ENCODE measurements at regions not wholly inside any gene's neighbourhood (a gene's known extent, or its start where the extent isn't known, plus 50 kb on each side); places are given as distances from the start of the nearest gene placed in this dataset.

DNA sequence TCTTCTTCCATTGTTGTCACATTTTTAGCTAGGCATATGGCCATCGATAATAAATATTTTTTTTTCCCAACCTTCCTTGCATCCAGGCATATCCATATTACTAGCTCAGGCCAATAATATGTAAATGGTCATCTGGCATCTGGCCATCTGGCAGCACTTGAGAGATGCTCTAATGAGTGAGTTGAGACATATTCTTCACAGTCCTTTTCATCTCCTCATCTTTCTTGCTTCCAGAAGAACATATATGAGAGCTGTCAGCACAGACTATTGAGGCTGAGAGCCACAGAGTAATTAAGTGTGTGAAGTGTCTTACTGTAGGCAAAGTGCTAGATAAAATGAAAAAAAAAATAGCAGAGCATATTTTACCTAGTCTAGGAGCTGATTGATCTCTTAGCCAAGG lies 628.4 kb upstream of the TMPRSS15 start:
- no TSS peak for BruUV-seq (replicated peaks)
- Histone ChIP-seq H3K4me1 (ENCODE audit: control insufficient read depth, insufficient read depth, low read length) (no peaks in the 10 kb centered on the region), H3K27me3 (ENCODE audit: control insufficient read depth, insufficient read depth, low read length) (no peaks in the 10 kb centered on the region), H3K36me3 (ENCODE audit: control insufficient read depth, insufficient read depth, low read length) (no peaks in the 10 kb centered on the region), H3K27ac (ENCODE audit: low read length) (no peak overlapping the region), H3K9me3 (ENCODE audit: control insufficient read depth, insufficient read depth, low read depth, low read length) (no peaks in the 10 kb centered on the region), H3K4me3 (ENCODE audit: low read depth in 2 of 2, low read length in 2 of 2) (no peak overlapping the region)
- intact Hi-C loops (cut with micrococcal nuclease; ENCODE audit: unreplicated experiment): no loop called here
- in situ Hi-C loops (cut with HindIII; ENCODE audit: low pct_unique_long_range_greater_than_20kb, low sequenced_read_pairs): no loop called here
- TF ChIP-seq, protein P1, sequence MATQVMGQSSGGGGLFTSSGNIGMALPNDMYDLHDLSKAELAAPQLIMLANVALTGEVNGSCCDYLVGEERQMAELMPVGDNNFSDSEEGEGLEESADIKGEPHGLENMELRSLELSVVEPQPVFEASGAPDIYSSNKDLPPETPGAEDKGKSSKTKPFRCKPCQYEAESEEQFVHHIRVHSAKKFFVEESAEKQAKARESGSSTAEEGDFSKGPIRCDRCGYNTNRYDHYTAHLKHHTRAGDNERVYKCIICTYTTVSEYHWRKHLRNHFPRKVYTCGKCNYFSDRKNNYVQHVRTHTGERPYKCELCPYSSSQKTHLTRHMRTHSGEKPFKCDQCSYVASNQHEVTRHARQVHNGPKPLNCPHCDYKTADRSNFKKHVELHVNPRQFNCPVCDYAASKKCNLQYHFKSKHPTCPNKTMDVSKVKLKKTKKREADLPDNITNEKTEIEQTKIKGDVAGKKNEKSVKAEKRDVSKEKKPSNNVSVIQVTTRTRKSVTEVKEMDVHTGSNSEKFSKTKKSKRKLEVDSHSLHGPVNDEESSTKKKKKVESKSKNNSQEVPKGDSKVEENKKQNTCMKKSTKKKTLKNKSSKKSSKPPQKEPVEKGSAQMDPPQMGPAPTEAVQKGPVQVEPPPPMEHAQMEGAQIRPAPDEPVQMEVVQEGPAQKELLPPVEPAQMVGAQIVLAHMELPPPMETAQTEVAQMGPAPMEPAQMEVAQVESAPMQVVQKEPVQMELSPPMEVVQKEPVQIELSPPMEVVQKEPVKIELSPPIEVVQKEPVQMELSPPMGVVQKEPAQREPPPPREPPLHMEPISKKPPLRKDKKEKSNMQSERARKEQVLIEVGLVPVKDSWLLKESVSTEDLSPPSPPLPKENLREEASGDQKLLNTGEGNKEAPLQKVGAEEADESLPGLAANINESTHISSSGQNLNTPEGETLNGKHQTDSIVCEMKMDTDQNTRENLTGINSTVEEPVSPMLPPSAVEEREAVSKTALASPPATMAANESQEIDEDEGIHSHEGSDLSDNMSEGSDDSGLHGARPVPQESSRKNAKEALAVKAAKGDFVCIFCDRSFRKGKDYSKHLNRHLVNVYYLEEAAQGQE (IDR thresholded peaks at IDR 0.05; ENCODE audit: insufficient read depth in 1 of 2, low read depth in 2 of 2, low read length in 1 of 2): no peak
- TF ChIP-seq POLR2AphosphoS5 (IDR thresholded peaks at IDR 0.05; ENCODE audit: low read depth, low read length): no peak
- TF ChIP-seq TCF7L2 (IDR thresholded peaks at IDR 0.05; ENCODE audit: low read depth, low read length): no peak
- TF ChIP-seq, protein P2, sequence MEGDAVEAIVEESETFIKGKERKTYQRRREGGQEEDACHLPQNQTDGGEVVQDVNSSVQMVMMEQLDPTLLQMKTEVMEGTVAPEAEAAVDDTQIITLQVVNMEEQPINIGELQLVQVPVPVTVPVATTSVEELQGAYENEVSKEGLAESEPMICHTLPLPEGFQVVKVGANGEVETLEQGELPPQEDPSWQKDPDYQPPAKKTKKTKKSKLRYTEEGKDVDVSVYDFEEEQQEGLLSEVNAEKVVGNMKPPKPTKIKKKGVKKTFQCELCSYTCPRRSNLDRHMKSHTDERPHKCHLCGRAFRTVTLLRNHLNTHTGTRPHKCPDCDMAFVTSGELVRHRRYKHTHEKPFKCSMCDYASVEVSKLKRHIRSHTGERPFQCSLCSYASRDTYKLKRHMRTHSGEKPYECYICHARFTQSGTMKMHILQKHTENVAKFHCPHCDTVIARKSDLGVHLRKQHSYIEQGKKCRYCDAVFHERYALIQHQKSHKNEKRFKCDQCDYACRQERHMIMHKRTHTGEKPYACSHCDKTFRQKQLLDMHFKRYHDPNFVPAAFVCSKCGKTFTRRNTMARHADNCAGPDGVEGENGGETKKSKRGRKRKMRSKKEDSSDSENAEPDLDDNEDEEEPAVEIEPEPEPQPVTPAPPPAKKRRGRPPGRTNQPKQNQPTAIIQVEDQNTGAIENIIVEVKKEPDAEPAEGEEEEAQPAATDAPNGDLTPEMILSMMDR (IDR thresholded peaks at IDR 0.05): no peak
- TF ChIP-seq SIN3A (IDR thresholded peaks at IDR 0.05; ENCODE audit: borderline replicate concordance, insufficient read depth, low read depth, low read length): no peak
- CTCF ChIA-PET: no interaction called here
- POLR2A ChIA-PET: no interaction called here
- no peak for ATAC-seq
- no peak for DNase-seq (ENCODE audit: low read depth, low spot score)

DNA sequence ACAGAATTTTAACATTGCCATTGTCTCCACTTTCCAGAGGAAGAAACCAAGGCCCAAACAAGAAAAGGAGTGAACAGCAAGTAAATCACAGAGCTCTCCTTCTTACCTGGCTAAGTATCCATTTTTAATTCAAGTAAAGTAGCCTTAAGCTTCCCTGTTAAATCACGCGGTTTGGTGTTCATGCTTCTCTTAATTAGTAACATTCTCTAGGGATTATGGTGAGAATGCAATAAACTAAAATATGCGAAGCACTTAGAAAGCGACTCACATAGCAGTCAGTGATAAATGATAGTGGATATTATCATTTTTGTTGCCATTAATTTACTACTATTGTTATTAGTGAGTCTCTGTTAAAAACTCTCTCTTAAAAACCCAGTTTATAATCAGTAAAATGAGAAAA lies 630.5 kb upstream of the TMPRSS15 start:
- Histone ChIP-seq H3K36me3 (ENCODE audit: control insufficient read depth, insufficient read depth, low read length) (no peaks in the 10 kb centered on the region), H3K27me3 (ENCODE audit: control insufficient read depth, insufficient read depth, low read length) (no peaks in the 10 kb centered on the region), H3K4me3 (ENCODE audit: low read depth in 2 of 2, low read length in 2 of 2) (no peak overlapping the region), H3K27ac (ENCODE audit: low read length) (no peak overlapping the region), H3K9me3 (ENCODE audit: control insufficient read depth, insufficient read depth, low read depth, low read length) (no peaks in the 10 kb centered on the region), H3K4me1 (ENCODE audit: control insufficient read depth, insufficient read depth, low read length) (no peaks in the 10 kb centered on the region)
- in situ Hi-C loops (cut with HindIII; ENCODE audit: low pct_unique_long_range_greater_than_20kb, low sequenced_read_pairs): no loop called here
- ChIA-PET POLR2A (no interaction called here), CTCF (no interaction called here)
- BruUV-seq (replicated peaks): no TSS peak
- intact Hi-C loops (cut with micrococcal nuclease; ENCODE audit: unreplicated experiment): no loop called here
- DNase-seq (ENCODE audit: low read depth, low spot score): no peak
- ATAC-seq: no peak
- TF ChIP-seq, protein P2 (IDR thresholded peaks at IDR 0.05): no peak
- TF ChIP-seq SIN3A (IDR thresholded peaks at IDR 0.05; ENCODE audit: borderline replicate concordance, insufficient read depth, low read depth, low read length): no peak
- no peak for TF ChIP-seq TCF7L2 (IDR thresholded peaks at IDR 0.05; ENCODE audit: low read depth, low read length)
- no peak for TF ChIP-seq POLR2AphosphoS5 (IDR thresholded peaks at IDR 0.05; ENCODE audit: low read depth, low read length)
- TF ChIP-seq, protein P1 (IDR thresholded peaks at IDR 0.05; ENCODE audit: insufficient read depth in 1 of 2, low read depth in 2 of 2, low read length in 1 of 2): no peak
